Natural killer cell (primary cell): ENCODE measurements at regions not wholly inside any gene's neighbourhood (a gene's known extent, or its start where the extent isn't known, plus 50 kb on each side); places are given as distances from the start of the nearest gene placed in this dataset.
"Not testable (repeated sequence)": the region's sequence is repeated elsewhere in the genome, so short reads cannot be mapped to it uniquely, and the experiment has no call there.

Source experiments
- ATAC-seq, 3 donors: fragments of 150-1000 bp in 2 of 3; fragments of 200-7000 bp in 1 of 3; cut with Tn5 transposase; 1 replicate in 1 of 3; 2 replicates in 2 of 3; pipeline ENCODE4 v1.10.0; 2021; ENCODE audit warnings: mild to moderate bottlenecking in 2 of 3, moderate library complexity in 2 of 3
- DNase-seq, 2 donors: peaks; one replicate each; pipeline versions ENCODE4 v3.0.0 to v3.0.0-alpha.2; 2013 to 2021; ENCODE audit warnings: mixed read lengths in 1 of 2
- H3K27ac ChIP-seq: one replicate; pipeline ENCODE4 v1.5.1; 2013; ENCODE audit warnings: mild to moderate bottlenecking, low read length
- H3K27me3 ChIP-seq: one replicate; pipeline ENCODE4 v1.6.1; 2013; ENCODE audit warnings: low read length; ENCODE audit not compliant: control insufficient read depth, insufficient read depth
- H3K36me3 ChIP-seq: one replicate; pipeline ENCODE4 v1.6.1; 2013; ENCODE audit warnings: low read length; ENCODE audit not compliant: control insufficient read depth, insufficient read depth
- H3K4me1 ChIP-seq: one replicate; pipeline ENCODE4 v1.6.1; 2013; ENCODE audit warnings: low read length; ENCODE audit not compliant: control insufficient read depth, insufficient read depth
- H3K4me3 ChIP-seq: one replicate; pipeline ENCODE4 v1.5.1; 2013; ENCODE audit warnings: low read length
- H3K9me3 ChIP-seq: one replicate; pipeline ENCODE4 v1.6.1; 2013; ENCODE audit warnings: low read length; ENCODE audit not compliant: control insufficient read depth, insufficient read depth
- H3K27ac Mint-ChIP-seq, 2 donors: one replicate each; pipeline ENCODE4 v1.8.0; 2022; ENCODE audit warnings: mild to moderate bottlenecking in 2 of 2, mixed read lengths in 2 of 2, moderate library complexity in 1 of 2
- H3K27me3 Mint-ChIP-seq, 2 donors: one replicate each; pipeline ENCODE4 v1.8.0; 2022; ENCODE audit warnings: low read depth in 2 of 2, mixed read lengths in 2 of 2
- H3K36me3 Mint-ChIP-seq: one replicate; pipeline ENCODE4 v1.8.0; 2022; ENCODE audit warnings: mixed read lengths
- H3K4me1 Mint-ChIP-seq, 2 donors: one replicate each; pipeline ENCODE4 v1.8.0; 2022; ENCODE audit warnings: mixed read lengths in 2 of 2
- H3K4me3 Mint-ChIP-seq: one replicate; pipeline ENCODE4 v1.8.0; 2022; ENCODE audit warnings: mild to moderate bottlenecking, moderate library complexity, mixed read lengths
- H3K9me3 Mint-ChIP-seq, 2 donors: one replicate each; pipeline ENCODE4 v1.8.0; 2022; ENCODE audit warnings: mixed read lengths in 2 of 2
- WGBS: methylation state at CpG from one replicate; pipeline ENCODE4 v1.1.7; 2013; ENCODE audit warnings: missing lambda C conversion rate; ENCODE audit not compliant: insufficient coverage; 5-methylcytosine and 5-hydroxymethylcytosine counted together
- intact Hi-C: fragments of 100-400 bp; cut with micrococcal nuclease; formaldehyde crosslinking; loops from one replicate; pipeline ENCODE4 v1.14.2; 2022
- TF ChIP-seq, protein P1 (sequence below): fragments of 200-600 bp; IDR thresholded peaks from one replicate; pipeline ENCODE4 v1.8.0; 2022; ENCODE audit warnings: antibody characterized with exemption

DNA sequence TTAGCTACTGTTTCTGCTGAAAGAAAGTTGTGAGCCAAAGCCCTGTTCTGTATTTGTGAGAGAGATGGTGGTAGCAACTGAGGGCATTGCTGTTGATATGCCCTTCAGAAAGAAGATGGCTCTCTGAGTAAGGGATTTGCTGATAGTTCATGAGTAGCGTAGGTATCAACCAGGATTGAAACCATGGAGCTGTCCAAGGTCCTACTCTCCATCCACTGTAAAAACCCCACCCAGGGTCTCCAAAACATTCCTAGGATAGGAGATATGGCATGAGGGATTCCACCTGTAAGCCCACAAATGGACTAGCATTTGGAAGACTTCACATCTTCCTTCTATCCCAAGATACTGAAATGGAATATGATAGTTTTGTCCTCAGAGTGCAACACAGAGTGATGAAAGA is 277.1 kb upstream of the PRKX start:
- peaks cover 0 to 6% of the 10 kb centered on the region in 2 donors for H3K27me3 Mint-ChIP-seq
- H3K27ac Mint-ChIP-seq, result no peak overlapping the region
- no CpG with 5 or more reads among the region's 1 CpG for WGBS

DNA sequence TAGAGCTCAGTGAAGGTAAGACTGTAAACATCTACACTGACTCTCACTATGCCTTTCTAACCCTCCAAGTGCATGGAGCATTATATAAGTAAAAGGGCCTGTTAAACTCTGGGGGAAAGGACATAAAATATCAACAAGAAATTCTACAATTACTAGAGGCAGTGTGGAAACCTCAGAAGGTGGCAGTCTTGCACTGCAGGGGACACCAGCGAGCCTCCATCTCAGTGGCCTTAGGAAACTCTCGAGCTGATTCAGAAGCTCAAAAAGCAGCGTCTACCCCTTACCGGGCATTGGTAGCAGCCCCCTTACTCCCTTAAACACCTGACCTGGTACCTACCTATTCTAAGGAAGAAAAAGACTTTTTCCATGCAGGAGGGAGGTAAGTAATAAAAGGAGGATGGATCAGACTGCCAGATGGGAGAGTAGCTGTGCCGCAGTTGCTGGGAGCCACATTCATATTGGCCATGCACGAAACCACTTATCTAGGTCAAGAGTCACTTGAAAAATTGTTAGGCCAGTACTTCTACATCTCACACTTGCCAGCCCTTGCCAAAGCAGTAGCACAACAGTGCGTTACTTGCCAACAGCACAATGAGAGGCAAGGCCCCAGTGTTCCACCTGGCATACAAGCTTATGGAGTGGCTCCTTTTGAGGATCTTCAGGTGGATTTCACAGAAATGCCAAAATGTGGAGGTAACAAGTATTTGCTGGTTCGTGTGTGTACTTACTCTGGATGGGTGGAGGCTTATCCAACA is 258.8 kb upstream of the PRKX start:
- H3K4me1 ChIP-seq, H3K27ac Mint-ChIP-seq, DNase-seq, H3K9me3 Mint-ChIP-seq, H3K4me1 Mint-ChIP-seq, ATAC-seq, H3K4me3 Mint-ChIP-seq, H3K36me3 Mint-ChIP-seq, H3K4me3 ChIP-seq, intact Hi-C loops, H3K27me3 Mint-ChIP-seq, H3K36me3 ChIP-seq, H3K27ac ChIP-seq, H3K9me3 ChIP-seq, H3K27me3 ChIP-seq: not testable (repeated sequence)
- WGBS, result 85% methylated on average over 7 of the region's 8 CpGs

More for the DNA sequence above, 277.1 kb upstream of the PRKX start:
- DNase-seq (no peak), ATAC-seq (no peak)
- intact Hi-C loops, result no loop called here
- no peaks in the 10 kb centered on the region for H3K9me3 ChIP-seq
- H3K27me3 ChIP-seq, result no peaks in the 10 kb centered on the region
- Mint-ChIP-seq H3K9me3 (peaks cover 5% of the 10 kb centered on the region in 2 donors), H3K4me3 (no peak overlapping the region), H3K36me3 (no peaks in the 10 kb centered on the region), H3K4me1 (no peaks in the 10 kb centered on the region)
- TF ChIP-seq, protein P1, sequence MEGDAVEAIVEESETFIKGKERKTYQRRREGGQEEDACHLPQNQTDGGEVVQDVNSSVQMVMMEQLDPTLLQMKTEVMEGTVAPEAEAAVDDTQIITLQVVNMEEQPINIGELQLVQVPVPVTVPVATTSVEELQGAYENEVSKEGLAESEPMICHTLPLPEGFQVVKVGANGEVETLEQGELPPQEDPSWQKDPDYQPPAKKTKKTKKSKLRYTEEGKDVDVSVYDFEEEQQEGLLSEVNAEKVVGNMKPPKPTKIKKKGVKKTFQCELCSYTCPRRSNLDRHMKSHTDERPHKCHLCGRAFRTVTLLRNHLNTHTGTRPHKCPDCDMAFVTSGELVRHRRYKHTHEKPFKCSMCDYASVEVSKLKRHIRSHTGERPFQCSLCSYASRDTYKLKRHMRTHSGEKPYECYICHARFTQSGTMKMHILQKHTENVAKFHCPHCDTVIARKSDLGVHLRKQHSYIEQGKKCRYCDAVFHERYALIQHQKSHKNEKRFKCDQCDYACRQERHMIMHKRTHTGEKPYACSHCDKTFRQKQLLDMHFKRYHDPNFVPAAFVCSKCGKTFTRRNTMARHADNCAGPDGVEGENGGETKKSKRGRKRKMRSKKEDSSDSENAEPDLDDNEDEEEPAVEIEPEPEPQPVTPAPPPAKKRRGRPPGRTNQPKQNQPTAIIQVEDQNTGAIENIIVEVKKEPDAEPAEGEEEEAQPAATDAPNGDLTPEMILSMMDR, result no peak
- H3K36me3 ChIP-seq, result no peaks in the 10 kb centered on the region
- no peaks in the 10 kb centered on the region for H3K4me1 ChIP-seq
- H3K27ac ChIP-seq, result no peak overlapping the region
- no peak overlapping the region for H3K4me3 ChIP-seq

DNA sequence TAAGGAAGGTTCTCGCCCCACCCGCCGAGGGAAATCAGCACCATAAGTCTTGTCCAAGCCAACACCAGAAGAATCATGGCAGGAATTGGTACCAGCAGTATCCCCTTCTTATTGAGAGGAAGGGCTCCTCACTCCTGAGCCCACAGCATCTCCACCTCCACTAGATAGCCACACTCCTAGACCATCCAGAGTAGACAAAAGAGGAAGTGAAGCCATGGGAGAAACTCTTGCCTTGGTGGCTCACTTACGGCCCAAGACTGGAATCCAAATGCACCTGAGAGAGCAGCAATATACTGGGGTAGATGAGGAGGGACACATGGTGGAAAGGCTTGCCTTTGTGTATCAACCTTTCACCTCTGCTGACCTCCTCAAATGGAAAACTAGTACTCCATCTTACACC is 255.3 kb upstream of the PRKX start:
- ATAC-seq, result no peak
- no peaks in the 10 kb centered on the region for H3K36me3 ChIP-seq
- no peaks in the 10 kb centered on the region for H3K9me3 ChIP-seq
- DNase-seq, result no peak
- no peaks in the 10 kb centered on the region for H3K27me3 ChIP-seq
- Mint-ChIP-seq H3K4me3 (no peak overlapping the region), H3K27me3 (peaks cover 0 to 8% of the 10 kb centered on the region in 2 donors), H3K27ac (no peak overlapping the region), H3K9me3 (no peaks in the 10 kb centered on the region), H3K36me3 (no peaks in the 10 kb centered on the region), H3K4me1 (no peaks in the 10 kb centered on the region)
- H3K27ac ChIP-seq, result no peak overlapping the region
- TF ChIP-seq, protein P1, result no peak
- intact Hi-C loops, result no loop called here
- no peak overlapping the region for H3K4me3 ChIP-seq
- no peaks in the 10 kb centered on the region for H3K4me1 ChIP-seq
- 89% methylated on average over 4 of the region's 4 CpGs for WGBS

DNA sequence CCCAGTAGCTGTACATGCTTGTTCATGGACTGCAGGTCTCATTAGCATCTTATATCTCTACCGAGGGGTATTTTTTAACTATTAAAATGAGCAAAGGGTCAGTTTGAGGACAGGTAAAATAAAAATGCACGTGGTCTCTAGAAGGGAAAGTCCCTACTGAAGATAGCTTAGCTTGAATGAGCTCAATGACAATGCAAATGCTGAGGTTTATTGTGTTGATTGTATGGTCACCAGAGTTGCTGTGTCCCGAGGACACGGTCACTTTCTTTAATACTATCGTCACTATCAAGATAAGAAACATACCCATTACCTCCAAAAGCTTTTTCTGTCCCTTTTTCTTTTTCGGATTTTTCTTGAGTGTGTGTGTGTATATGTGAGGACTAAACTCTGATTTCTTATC is 250.5 kb upstream of the PRKX start:
- intact Hi-C loops, result no loop called here
- H3K4me3 ChIP-seq, result no peak overlapping the region
- Mint-ChIP-seq H3K27me3 (peaks cover 7 to 31% of the 10 kb centered on the region in 2 donors), H3K36me3 (no peaks in the 10 kb centered on the region), H3K4me1 (peaks cover 6% of the 10 kb centered on the region in 2 donors), H3K27ac (no peak overlapping the region), H3K9me3 (no peaks in the 10 kb centered on the region), H3K4me3 (no peak overlapping the region)
- TF ChIP-seq, protein P1, result no peak
- H3K36me3 ChIP-seq, result no peaks in the 10 kb centered on the region
- 0% methylated on average over 1 of the region's 6 CpGs for WGBS
- H3K27ac ChIP-seq, result no peak overlapping the region
- ATAC-seq (no peak), DNase-seq (no peak)
- no peaks in the 10 kb centered on the region for H3K27me3 ChIP-seq
- no peaks in the 10 kb centered on the region for H3K4me1 ChIP-seq
- H3K9me3 ChIP-seq, result no peaks in the 10 kb centered on the region
